H1 (cell line): ENCODE measurements at regions not wholly inside any gene's neighbourhood (a gene's known extent, or its start where the extent isn't known, plus 50 kb on each side); places are given as distances from the start of the nearest gene placed in this dataset.

ENCODE experiments used
- BCL11A ChIP-seq, 2 experiments: IDR thresholded peaks; one replicate each; pipeline ENCODE4 v1.6.1; 2011; ENCODE audit warnings: low read depth in 2 of 2, low read length in 2 of 2, mild to moderate bottlenecking in 2 of 2
- CBX5 ChIP-seq: fragments of 300-800, 300-1000 bp; sonication (generic); IDR thresholded peaks from 2 replicates; pipeline ENCODE4 v1.7.1; 2016; ENCODE audit warnings: antibody characterized with exemption, low read length, low read depth
- CHD7 ChIP-seq: fragments of 300-600 bp; sonication (generic); IDR thresholded peaks from 2 replicates; pipeline ENCODE4 v1.7.1; 2012; ENCODE audit warnings: low read length, moderate library complexity, mild to moderate bottlenecking, inconsistent platforms; ENCODE audit not compliant: insufficient replicate concordance
- CREB1 ChIP-seq: IDR thresholded peaks from 2 replicates; pipeline ENCODE4 v1.6.1; 2012; ENCODE audit warnings: inconsistent platforms
- SIN3A ChIP-seq, 2 experiments: IDR thresholded peaks in 1 of 2; conservative IDR thresholded peaks in 1 of 2; 2 replicates each; pipeline ENCODE4 v1.6.1; 2011 to 2012; ENCODE audit warnings: low read length in 2 of 2, improper control_type of control experiment in 1 of 2, low read depth in 1 of 2, mild to moderate bottlenecking in 1 of 2
- TAF1 ChIP-seq: IDR thresholded peaks from 2 replicates; pipeline ENCODE4 v1.6.1; 2011; ENCODE audit warnings: mild to moderate bottlenecking, low read depth, low read length

- TF ChIP-seq CBX5 (no peak), TAF1 (no peak), BCL11A (IDR thresholded peaks at IDR 0.05; ENCODE audit: low read depth in 2 of 2, low read length in 2 of 2) (no peak), CHD7 (no peak), CREB1 (no peak), SIN3A (conservative IDR thresholded peaks at IDR 0.05 in 1 of 2, IDR thresholded peaks at IDR 0.05 in 1 of 2; ENCODE audit: low read depth in 1 of 2, low read length in 2 of 2) (no peak)
Measured at GRCh38 chr11:76276781-76277155, 70.5 kb upstream of the WNT11 start (continued).
